ENCODE measurements at regions not wholly inside any gene's neighbourhood (a gene's known extent, or its start where the extent isn't known, plus 50 kb on each side); places are given as distances from the start of the nearest gene placed in this dataset.

- H4K20me1 ChIP-seq (ENCODE audit: insufficient read depth, low read length): no peaks in the 10 kb centered on the region
- TF ChIP-seq EZH2phosphoT487 (IDR thresholded peaks at IDR 0.05; ENCODE audit: low read length) (no peak), CTCF (IDR thresholded peaks at IDR 0.05; ENCODE audit: low read length) (no peak), EZH2 (optimal IDR thresholded peaks at IDR 0.05; ENCODE audit: low read depth, low read length) (no peak)
- no peak overlapping the region for H3K4me3 ChIP-seq (ENCODE audit: low read length)
- H2AFZ ChIP-seq (ENCODE audit: low read length): no peak overlapping the region
- no peak overlapping the region for H3K4me2 ChIP-seq (ENCODE audit: low read depth, low read length)
- H3K36me3 ChIP-seq (replicated peaks; ENCODE audit: insufficient read depth, low read length): no peaks in the 10 kb centered on the region
- H3K27me3 ChIP-seq (replicated peaks; ENCODE audit: insufficient read depth, low read length): no peaks in the 10 kb centered on the region
- H3K27ac ChIP-seq (ENCODE audit: low read length): no peak overlapping the region
- H3K9me2 ChIP-seq (replicated peaks; ENCODE audit: insufficient read depth, low read length): no peaks in the 10 kb centered on the region
- no peaks in the 10 kb centered on the region for H3F3A ChIP-seq (ENCODE audit: insufficient read depth, low read length)
- H3K9me3 ChIP-seq (replicated peaks; ENCODE audit: insufficient read depth, low read length): no peaks in the 10 kb centered on the region
- no peaks in the 10 kb centered on the region for H3K79me2 ChIP-seq (ENCODE audit: low read length)
- DNase-seq: no peak
- H3K9ac ChIP-seq (ENCODE audit: low read length): no peak overlapping the region
- no peaks in the 10 kb centered on the region for H3K4me1 ChIP-seq (ENCODE audit: low read length)
Measured at GRCh38 chr3:82495655-82496054, 734.2 kb upstream of the GBE1 start.

GRCh38 chr3:82494977-82495489 is 733.6 kb upstream of the GBE1 start:
- TF ChIP-seq CTCF (IDR thresholded peaks at IDR 0.05; ENCODE audit: low read length) (no peak), EZH2 (optimal IDR thresholded peaks at IDR 0.05; ENCODE audit: low read depth, low read length) (no peak), EZH2phosphoT487 (IDR thresholded peaks at IDR 0.05; ENCODE audit: low read length) (no peak)
- no peak overlapping the region for H3K27ac ChIP-seq (ENCODE audit: low read length)
- DNase-seq: no peak
- no peaks in the 10 kb centered on the region for H3F3A ChIP-seq (ENCODE audit: insufficient read depth, low read length)
- no peaks in the 10 kb centered on the region for H3K27me3 ChIP-seq (replicated peaks; ENCODE audit: insufficient read depth, low read length)
- no peak overlapping the region for H3K4me2 ChIP-seq (ENCODE audit: low read depth, low read length)
- H3K9me2 ChIP-seq (replicated peaks; ENCODE audit: insufficient read depth, low read length): no peaks in the 10 kb centered on the region
- no peak overlapping the region for H2AFZ ChIP-seq (ENCODE audit: low read length)
- no peak overlapping the region for H3K4me3 ChIP-seq (ENCODE audit: low read length)
- H3K36me3 ChIP-seq (replicated peaks; ENCODE audit: insufficient read depth, low read length): no peaks in the 10 kb centered on the region
- no peaks in the 10 kb centered on the region for H3K9me3 ChIP-seq (replicated peaks; ENCODE audit: insufficient read depth, low read length)
- no peak overlapping the region for H3K9ac ChIP-seq (ENCODE audit: low read length)
- no peaks in the 10 kb centered on the region for H3K79me2 ChIP-seq (ENCODE audit: low read length)
- no peaks in the 10 kb centered on the region for H4K20me1 ChIP-seq (ENCODE audit: insufficient read depth, low read length)
- H3K4me1 ChIP-seq (ENCODE audit: low read length): no peaks in the 10 kb centered on the region

- Histone ChIP-seq H3K4me2 (ENCODE audit: low read depth, low read length) (no peak overlapping the region), H3F3A (ENCODE audit: insufficient read depth, low read length) (no peaks in the 10 kb centered on the region), H4K20me1 (ENCODE audit: insufficient read depth, low read length) (no peaks in the 10 kb centered on the region), H3K4me1 (ENCODE audit: low read length) (no peaks in the 10 kb centered on the region), H3K9ac (ENCODE audit: low read length) (no peak overlapping the region), H3K36me3 (replicated peaks; ENCODE audit: insufficient read depth, low read length) (no peaks in the 10 kb centered on the region), H3K4me3 (ENCODE audit: low read length) (no peak overlapping the region), H3K79me2 (ENCODE audit: low read length) (no peaks in the 10 kb centered on the region), H3K9me3 (replicated peaks; ENCODE audit: insufficient read depth, low read length) (no peaks in the 10 kb centered on the region), H3K27me3 (replicated peaks; ENCODE audit: insufficient read depth, low read length) (no peaks in the 10 kb centered on the region), H3K9me2 (replicated peaks; ENCODE audit: insufficient read depth, low read length) (no peaks in the 10 kb centered on the region), H2AFZ (ENCODE audit: low read length) (no peak overlapping the region), H3K27ac (ENCODE audit: low read length) (no peak overlapping the region)
- TF ChIP-seq EZH2phosphoT487 (IDR thresholded peaks at IDR 0.05; ENCODE audit: low read length) (no peak), EZH2 (optimal IDR thresholded peaks at IDR 0.05; ENCODE audit: low read depth, low read length) (no peak), CTCF (IDR thresholded peaks at IDR 0.05; ENCODE audit: low read length) (no peak)
- DNase-seq: peak; percentile 9
Measured at GRCh38 chr3:82493858-82494257, 732.4 kb upstream of the GBE1 start.

Data from MM.1S (cell line).